GM19455 (cell line): ENCODE measurements at regions not wholly inside any gene's neighbourhood (a gene's known extent, or its start where the extent isn't known, plus 50 kb on each side); places are given as distances from the start of the nearest gene placed in this dataset.
"Not testable (repeated sequence)": the region's sequence is repeated elsewhere in the genome, so short reads cannot be mapped to it uniquely, and the experiment has no call there.

Source experiments
- ATAC-seq: cut with Tn5 transposase; IDR thresholded peaks from one replicate; pipeline ENCODE4 v1.9.1; 2021; ENCODE audit not compliant: unreplicated experiment

GRCh38 chrX:96502507-96502906 lies 182.1 kb upstream of the DIAPH2 start:
- no peak for ATAC-seq

DNA sequence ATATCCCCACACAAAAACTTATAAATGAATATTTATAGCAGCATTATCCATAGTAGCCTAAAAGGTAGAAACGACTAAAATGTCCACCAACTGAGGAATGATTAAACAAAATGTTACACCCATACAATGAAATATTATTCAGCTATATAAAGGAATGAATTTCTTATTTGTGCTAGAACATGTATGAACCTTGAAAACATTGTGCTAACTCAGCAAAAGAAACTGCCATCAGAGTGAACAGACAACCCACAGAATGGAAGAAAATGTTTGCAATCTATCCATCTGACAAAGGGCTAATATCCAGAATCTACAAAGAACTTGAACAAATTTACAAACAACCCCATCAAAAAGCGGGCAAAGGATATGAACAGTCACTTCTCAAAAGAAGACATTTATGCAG lies 155.3 kb upstream of the DIAPH2 start:
- not testable (repeated sequence) for ATAC-seq

DNA sequence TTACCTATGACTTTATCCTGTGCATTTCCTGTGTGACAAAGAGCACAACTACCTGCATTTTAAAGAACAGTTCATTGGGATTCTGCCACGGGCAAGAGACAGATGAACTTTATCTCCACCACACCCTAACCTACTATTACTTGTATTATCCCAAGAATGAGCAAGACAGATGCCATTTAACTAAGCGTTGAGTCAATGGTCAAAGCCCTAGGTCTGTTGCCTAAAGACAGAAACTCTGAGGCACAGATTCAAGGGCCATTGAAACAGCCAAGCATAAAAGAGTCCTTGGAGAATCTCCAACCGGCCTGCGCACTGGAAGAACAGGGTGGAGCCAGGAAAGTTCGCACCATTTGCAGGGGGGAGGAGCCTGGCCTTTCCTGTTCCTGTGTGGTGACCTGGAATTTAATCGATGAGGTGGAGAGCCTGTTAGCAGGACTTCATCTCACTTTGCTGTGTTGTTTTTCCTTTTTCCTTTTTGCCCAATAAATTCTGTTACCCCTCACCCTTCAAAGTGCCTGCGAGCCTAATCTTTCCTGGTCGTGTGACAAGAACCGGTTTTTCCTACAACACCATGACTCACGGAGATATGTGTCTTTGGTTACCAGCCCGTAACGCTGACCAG lies 146.4 kb upstream of the DIAPH2 start:
- no peak for ATAC-seq

- ATAC-seq, result no peak
Measured at GRCh38 chrX:96540111-96540631, 144.5 kb upstream of the DIAPH2 start.

DNA sequence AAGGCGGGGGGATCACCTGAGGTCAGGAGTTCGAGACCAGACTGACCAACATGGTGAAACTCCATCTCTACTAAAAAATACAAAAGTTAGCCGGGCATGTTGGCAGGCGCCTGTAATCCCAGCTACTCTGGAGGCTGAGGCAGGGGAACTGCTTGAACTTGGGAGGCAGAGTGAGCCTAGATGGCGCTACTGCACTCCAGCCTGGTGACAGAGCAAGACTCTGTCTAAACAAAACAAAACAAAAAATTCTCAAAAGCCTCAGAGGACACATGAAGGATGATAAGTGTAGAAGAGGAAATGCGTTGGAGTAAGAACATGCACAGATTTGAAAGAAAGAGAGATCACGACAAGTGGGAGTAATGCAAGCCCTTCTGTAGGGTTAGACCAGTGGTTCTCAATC lies 138.4 kb upstream of the DIAPH2 start:
- not testable (repeated sequence) for ATAC-seq

DNA sequence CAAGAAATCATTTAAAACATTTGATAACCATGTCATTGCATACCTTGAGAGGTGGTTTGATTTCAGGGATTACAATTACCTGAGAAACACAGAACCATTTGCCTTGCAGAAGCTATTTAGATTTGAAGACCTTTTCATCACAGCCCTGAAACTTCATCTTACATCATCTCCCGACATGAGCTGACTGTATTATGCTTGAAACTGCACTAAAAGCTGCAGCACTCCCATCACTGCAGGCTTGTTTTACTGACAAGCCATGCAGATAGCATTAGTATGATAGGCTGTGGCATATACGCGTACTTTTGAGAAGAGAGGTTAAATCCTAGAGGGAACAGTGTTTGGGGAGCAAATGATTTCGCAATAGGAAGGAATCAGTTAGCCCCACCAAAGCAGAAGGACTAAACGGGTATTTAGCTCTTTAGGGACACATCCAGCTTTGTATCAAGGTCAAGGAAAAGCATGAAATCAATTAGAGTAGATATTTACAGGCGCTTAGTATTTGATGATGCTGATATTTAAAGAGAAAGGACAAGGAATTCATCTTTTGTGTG lies 133.2 kb upstream of the DIAPH2 start:
- no peak for ATAC-seq

DNA sequence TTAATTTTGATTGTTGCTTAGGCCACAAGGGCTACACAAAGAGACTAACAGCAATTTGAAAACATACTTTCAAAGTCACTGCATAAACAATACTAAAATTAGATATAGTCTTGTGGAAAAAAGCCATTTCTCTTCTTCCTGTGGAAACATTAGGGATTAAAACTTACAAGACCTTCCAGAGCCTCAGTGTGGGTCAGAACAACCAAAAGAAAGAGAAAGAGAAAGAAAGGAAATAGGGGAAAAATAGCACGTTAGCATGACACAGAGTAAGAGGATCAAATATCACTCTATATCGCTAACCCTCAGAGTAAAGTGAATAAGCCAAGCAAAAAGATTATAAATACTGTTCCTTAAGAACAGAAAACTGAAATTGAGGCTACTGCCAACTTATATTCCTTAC lies 127.8 kb upstream of the DIAPH2 start:
- no peak for ATAC-seq

DNA sequence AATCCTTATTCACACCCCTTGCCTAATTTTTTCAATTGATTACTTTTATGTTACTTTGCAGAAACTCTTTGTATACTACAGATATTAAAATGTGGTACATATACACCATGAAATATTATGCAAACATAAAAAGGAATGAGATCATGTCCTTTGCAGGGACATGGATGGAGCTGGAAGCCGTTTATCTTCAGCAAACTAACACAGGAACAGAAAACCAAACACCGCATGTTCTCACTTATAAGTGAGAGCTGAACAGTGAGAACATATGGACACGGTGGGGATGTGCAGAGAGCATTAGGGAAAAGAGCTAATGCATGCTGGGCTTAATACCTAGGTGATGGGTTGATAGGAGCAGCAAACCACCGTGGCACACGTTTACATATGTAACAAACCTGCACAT lies 123.5 kb upstream of the DIAPH2 start:
- not testable (repeated sequence) for ATAC-seq

GRCh38 chrX:96563646-96564045 lies 121.0 kb upstream of the DIAPH2 start:
- no peak for ATAC-seq

DNA sequence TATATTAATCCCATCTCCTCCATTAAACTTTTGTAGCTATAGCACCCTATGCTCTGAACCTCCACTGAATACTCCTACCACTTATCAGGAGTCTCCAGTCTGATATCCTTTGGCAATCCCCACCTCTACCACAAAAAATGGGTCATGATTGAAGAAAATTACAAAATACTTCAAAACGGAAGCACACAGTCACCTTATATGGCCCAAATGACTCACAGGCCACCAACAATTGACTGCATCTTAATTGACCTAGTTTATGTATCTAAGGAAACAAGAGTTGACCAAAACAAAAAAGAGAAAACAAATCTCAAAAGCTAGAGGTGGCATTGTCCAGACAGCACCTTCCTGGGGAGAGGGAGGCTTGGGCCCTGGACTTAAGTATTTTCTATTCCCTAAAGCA lies 120.0 kb upstream of the DIAPH2 start:
- no peak for ATAC-seq

DNA sequence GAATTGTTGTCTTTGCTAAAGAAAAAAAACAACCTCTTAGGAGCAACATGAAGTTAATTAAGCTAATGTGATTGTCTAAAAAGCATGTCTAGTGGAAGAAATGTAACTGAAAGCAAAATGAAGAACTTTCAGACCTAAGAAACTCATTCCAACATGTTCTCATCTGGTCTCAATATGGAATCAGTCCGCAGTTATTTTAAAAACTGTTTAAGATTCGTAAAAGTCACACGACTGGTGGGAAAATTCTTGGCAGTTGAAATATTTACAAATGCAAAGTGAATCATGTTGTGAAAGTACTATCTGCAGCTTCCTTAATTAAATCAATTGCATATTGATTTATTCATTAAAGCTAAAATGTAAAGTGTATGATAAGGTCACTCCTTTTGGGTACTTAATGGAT lies 117.8 kb upstream of the DIAPH2 start:
- ATAC-seq, result no peak

DNA sequence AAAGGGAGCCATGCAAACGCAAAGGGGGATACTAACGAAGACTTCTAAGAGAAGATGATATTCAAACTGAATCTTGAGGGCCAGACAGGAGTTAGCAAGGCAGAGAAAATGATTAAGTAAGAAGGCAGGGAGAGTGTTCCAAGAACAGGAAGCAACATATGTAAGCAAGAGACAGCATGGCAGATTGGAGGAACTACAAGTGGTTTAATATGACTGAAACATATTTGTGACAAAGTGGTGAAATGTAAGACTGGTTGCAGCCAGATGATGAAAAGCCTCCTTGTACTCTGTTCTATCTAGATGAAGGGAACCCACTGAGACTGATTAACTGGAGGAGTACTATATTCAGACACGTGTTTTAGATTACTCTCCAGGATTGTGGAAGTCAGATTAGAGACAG lies 116.6 kb upstream of the DIAPH2 start:
- ATAC-seq, result no peak

DNA sequence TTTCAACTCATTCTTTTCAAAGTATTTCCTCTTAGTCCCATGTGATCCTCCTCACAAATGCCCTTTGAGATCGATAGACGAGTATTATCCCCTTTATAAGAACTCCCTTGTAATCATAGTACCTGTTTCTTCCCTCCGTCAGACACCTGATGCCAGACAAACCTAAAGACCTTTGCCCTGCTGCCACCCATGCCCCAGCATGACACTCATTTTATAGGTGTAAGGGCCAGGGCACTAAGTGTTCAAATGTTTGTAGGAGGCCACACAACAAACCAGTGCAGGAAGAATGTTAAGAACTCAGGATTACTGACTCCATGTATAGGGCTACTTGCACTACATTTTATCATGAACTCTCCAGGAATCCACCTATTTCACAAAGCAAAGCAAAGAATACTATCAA lies 115.6 kb upstream of the DIAPH2 start:
- no peak for ATAC-seq

GRCh38 chrX:96575011-96575410 lies 109.6 kb upstream of the DIAPH2 start:
- no peak for ATAC-seq

DNA sequence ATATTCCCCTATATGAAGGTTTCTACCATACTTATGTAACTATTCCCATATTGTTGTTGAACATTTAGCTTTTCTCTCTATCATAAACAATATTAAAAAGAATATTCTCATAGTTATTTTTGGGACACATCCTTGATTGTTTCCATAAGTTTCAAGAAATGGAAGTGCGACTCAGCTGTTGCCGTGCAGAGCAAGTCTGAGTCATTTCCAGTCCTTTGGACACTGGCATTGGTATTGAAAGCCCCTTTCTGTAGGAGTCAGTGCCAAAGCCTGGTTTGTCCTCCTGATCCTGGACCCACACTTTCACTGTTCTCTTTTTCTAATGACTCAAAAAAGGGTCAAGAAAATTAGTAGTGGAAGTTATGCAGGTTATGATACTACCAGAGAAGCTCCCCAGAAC lies 108.3 kb upstream of the DIAPH2 start:
- no peak for ATAC-seq

DNA sequence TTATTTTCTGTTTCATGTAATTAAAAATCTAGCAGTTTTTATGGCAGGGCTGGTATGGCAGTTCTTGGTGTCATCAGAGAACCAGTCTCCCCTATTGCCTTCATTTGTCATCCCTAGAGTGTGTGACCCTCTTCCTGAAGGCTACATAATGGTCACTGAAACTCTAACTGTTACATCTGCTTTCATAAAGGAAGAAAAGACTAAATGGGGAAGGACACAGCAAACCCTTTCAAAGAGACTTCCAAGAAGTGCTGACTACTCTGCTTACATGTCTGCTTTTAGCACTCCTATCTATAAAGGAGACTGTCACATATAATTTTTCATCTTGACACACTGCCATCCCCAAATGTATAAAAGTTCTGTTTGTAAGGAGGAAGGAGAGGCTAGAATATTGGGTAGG lies 105.9 kb upstream of the DIAPH2 start:
- no peak for ATAC-seq

GRCh38 chrX:96579252-96579651 lies 105.4 kb upstream of the DIAPH2 start:
- no peak for ATAC-seq

- no peak for ATAC-seq
Measured at GRCh38 chrX:96590403-96590802, 94.2 kb upstream of the DIAPH2 start.

DNA sequence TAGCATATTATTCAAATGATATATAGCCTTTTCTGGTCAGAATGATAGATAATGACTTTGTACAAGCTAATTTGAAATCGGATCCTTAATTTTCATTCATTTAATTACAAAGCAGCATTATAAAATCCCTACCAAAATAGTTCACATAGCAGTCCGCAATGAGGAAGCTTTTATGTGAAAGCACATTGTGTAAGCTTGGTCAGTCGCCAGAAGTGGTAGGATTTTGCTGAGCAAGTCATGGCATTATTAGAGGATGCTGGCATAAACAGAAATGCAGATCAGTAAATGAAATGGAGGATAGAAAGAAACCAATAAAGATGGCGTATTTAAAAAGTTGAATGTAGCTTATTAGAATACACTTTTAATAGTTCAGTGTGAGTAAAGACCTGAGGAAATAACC lies 93.2 kb upstream of the DIAPH2 start:
- ATAC-seq, result no peak

DNA sequence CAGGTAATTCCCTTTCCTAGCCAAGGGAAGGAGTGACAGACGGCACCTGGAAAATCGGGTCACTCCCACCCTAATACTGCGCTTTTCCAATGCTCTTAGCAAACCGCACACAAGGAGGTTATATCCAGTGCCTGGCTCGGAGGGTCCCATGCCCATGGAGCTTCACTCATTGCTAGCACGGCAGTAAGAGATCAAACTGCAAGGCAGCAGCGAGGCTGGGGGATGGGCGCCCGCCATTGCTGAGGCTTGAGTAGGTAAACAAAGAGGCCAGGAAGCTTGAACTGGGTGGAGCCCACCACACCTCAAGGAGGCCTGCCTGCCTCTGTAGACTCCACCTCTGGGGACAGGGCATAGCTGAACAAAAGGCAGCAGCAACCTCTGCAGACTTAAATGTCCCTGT lies 86.8 kb upstream of the DIAPH2 start:
- not testable (repeated sequence) for ATAC-seq

DNA sequence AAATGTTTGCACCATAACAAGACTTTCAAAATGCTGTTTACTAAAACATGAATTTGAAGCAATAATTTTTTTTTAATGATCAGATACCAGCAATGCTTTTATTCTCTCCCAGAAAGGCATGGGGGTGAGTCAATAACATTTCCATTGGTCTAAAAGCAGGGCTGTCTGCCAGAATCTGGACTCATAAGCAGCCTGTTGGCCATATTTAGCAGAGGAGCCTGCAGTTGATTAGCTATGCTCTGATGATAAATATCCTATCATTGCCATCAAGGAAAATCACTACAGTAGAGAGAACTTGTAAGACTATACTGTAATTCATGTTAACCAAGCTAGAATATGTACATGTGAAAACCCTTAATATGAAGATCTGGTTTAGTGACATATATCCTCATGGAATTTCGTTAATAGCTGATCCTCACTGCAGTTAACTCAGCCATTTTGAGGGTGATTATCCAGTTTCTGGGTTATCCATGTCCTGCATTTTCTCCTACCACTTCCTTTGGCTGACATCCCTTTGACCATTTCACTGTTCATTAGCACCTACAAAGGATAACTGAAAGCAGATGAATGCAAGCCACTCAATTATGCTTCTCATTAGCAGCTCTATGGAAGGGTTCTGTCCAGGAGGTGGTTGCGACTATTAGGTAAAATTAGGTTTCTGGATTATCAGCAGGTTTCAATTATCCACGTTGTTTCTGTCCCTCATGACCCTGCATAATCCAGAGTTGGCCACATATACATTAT lies 72.9 kb upstream of the DIAPH2 start:
- no peak for ATAC-seq

GRCh38 chrX:96615448-96615847 lies 69.2 kb upstream of the DIAPH2 start:
- ATAC-seq, result no peak
